ENCODE measurements at regions not wholly inside any gene's neighbourhood (a gene's known extent, or its start where the extent isn't known, plus 50 kb on each side); places are given as distances from the start of the nearest gene placed in this dataset.

DNA sequence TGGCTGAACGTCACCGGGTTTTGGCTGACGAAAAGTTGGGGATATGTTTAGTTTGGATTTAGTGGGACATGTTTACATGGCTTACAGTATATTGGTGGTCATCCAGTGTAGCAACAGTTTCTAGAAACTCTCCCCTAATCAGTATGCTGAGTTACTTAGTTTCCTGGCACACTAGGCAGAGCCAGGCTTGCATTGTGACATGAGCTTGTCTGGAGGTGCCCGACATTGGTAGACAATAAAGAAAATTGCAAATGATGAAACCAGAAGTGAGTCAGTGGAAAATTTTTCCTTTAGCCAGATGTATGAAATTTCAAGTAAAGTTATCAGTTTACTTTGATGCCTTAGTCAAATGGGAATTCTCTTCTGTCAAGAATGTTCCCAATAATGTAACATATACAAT is 276.1 kb downstream of the RDH14 start:
- TF ChIP-seq EZH2 (IDR thresholded peaks at IDR 0.05; ENCODE audit: insufficient read depth, poor library complexity, severe bottlenecking) (no peak), EZH2phosphoT487 (IDR thresholded peaks at IDR 0.05; ENCODE audit: insufficient read depth, low read depth) (no peak)

All from GM23248 (cell line).